H1 (cell line): ENCODE measurements at regions not wholly inside any gene's neighbourhood (a gene's known extent, or its start where the extent isn't known, plus 50 kb on each side); places are given as distances from the start of the nearest gene placed in this dataset.
A peak's percentile ranks its signal among the peaks of the same experiment; 100 is the strongest.

Experiments used
- CTCF ChIA-PET: fragments of 300-600 bp; sonication (Branson Sonifier 250); formaldehyde crosslinking; loops from one replicate; lab custom pipeline; 2021; ENCODE audit not compliant: partially characterized antibody; lab: Charles Lee
- POLR2A ChIA-PET: fragments of 300-600 bp; sonication (Branson Sonifier 250); formaldehyde crosslinking; loops from one replicate; lab custom pipeline; 2021; ENCODE audit warnings: inconsistent platforms; ENCODE audit not compliant: partially characterized antibody; lab: Charles Lee
- DNase-seq, 2 experiments: peaks; one replicate each; pipeline versions ENCODE4 v3.0.0 to v3.0.0-alpha.2; 2010 to 2022; ENCODE audit warnings: low spot score in 2 of 2, low read depth in 1 of 2, mixed read lengths in 1 of 2
- FAIRE-seq: peaks from 2 replicates; lab custom pipeline; 2011; peaks lifted over from hg19 to GRCh38; lab: Jason Lieb, UNC
- H2AFZ ChIP-seq: 2 replicates; pipeline ENCODE4 v1.8.1; 2012; ENCODE audit warnings: low read length, inconsistent platforms
- H2AK5ac ChIP-seq: 2 replicates; pipeline ENCODE4 v1.6.1; 2013; ENCODE audit warnings: low read depth, low read length
- H2BK120ac ChIP-seq: replicated peaks from 2 replicates; pipeline ENCODE3; 2013; ENCODE audit warnings: low read depth, low read length, inconsistent platforms
- H2BK12ac ChIP-seq: 2 replicates; pipeline ENCODE4 v1.6.1; 2013; ENCODE audit warnings: low read depth, low read length
- H2BK15ac ChIP-seq: 2 replicates; pipeline ENCODE4 v1.6.1; 2013; ENCODE audit warnings: low read length
- H2BK20ac ChIP-seq: 2 replicates; pipeline ENCODE4 v1.6.1; 2013; ENCODE audit warnings: low read length
- H2BK5ac ChIP-seq: 2 replicates; pipeline ENCODE4 v1.6.1; 2013; ENCODE audit warnings: low read depth, low read length
- H3K14ac ChIP-seq: 2 replicates; pipeline ENCODE4 v1.6.1; 2013; ENCODE audit warnings: inconsistent platforms; ENCODE audit not compliant: insufficient read length
- H3K18ac ChIP-seq: 2 replicates; pipeline ENCODE4 v1.6.1; 2013; ENCODE audit warnings: low read length; ENCODE audit errors: extremely low read depth
- H3K23ac ChIP-seq: 2 replicates; pipeline ENCODE4 v1.6.1; 2013; ENCODE audit warnings: inconsistent platforms; ENCODE audit not compliant: insufficient read length
- H3K23me2 ChIP-seq: 2 replicates; pipeline ENCODE4 v1.6.1; 2013; ENCODE audit warnings: low read depth, low read length
- H3K27ac ChIP-seq: 2 replicates; pipeline ENCODE4 v1.6.1; 2011; ENCODE audit warnings: low read depth, low read length, inconsistent platforms
- H3K27me3 ChIP-seq, 4 experiments: replicated peaks in 1 of 4; 1 replicate in 1 of 4; 2 replicates in 3 of 4; pipeline versions ENCODE4 v1.6.1 to v1.8.1; 2011 to 2013; ENCODE audit warnings: low read length in 3 of 4, mild to moderate bottlenecking in 3 of 4, inconsistent platforms in 2 of 4, mixed read lengths in 2 of 4, moderate library complexity in 1 of 4; ENCODE audit not compliant: control insufficient read depth in 3 of 4, insufficient read depth in 3 of 4; ENCODE audit errors: extremely low read depth in 1 of 4
- H3K36me3 ChIP-seq, 4 experiments: 2 replicates each; pipeline versions ENCODE4 v1.6.1 to v1.8.1; 2011 to 2013; ENCODE audit warnings: mild to moderate bottlenecking in 4 of 4, low read length in 3 of 4, moderate library complexity in 2 of 4, control low read depth in 1 of 4, inconsistent platforms in 1 of 4; ENCODE audit not compliant: insufficient read depth in 4 of 4, control insufficient read depth in 2 of 4
- H3K4ac ChIP-seq: replicated peaks from 2 replicates; pipeline ENCODE3; 2013; ENCODE audit warnings: low read length, low read depth, mixed read lengths, inconsistent platforms; ENCODE audit not compliant: insufficient read length
- H3K4me1 ChIP-seq, 4 experiments: replicated peaks in 1 of 4; 1 replicate in 1 of 4; 2 replicates in 3 of 4; pipeline versions ENCODE4 v1.6.1 to v1.8.1; 2011 to 2013; ENCODE audit warnings: low read length in 3 of 4, inconsistent platforms in 2 of 4, mixed read lengths in 1 of 4; ENCODE audit not compliant: insufficient read depth in 4 of 4, control insufficient read depth in 3 of 4
- H3K4me2 ChIP-seq, 2 experiments: 2 replicates each; pipeline versions ENCODE4 v1.6.1 to v1.8.1; 2011 to 2013; ENCODE audit warnings: low read depth in 2 of 2, low read length in 2 of 2, control low read depth in 1 of 2, inconsistent platforms in 1 of 2, mild to moderate bottlenecking in 1 of 2; ENCODE audit not compliant: insufficient read depth in 1 of 2
- H3K4me3 ChIP-seq, 4 experiments: fragments of 200-600, 300-600 bp in 1 of 4; sonication (generic), shearing (Covaris generic), sonication (Bioruptor Twin) in 1 of 4; 2 replicates each; pipeline versions ENCODE4 v1.5.1 to v1.8.1; 2011 to 2016; ENCODE audit warnings: low read length in 4 of 4, low read depth in 3 of 4, control low read depth in 2 of 4, inconsistent platforms in 2 of 4, mild to moderate bottlenecking in 2 of 4, mixed read lengths in 1 of 4, moderate library complexity in 1 of 4; ENCODE audit not compliant: insufficient read depth in 2 of 4; ENCODE audit errors: extremely low read depth in 1 of 4
- H3K56ac ChIP-seq: replicated peaks from 2 replicates; pipeline ENCODE3; 2013; ENCODE audit warnings: low read depth, mild to moderate bottlenecking, mixed read lengths, low read length, inconsistent platforms; ENCODE audit not compliant: insufficient read length
- H3K79me1 ChIP-seq: 2 replicates; pipeline ENCODE4 v1.6.1; 2013; ENCODE audit warnings: low read depth, low read length, control low read depth
- H3K79me2 ChIP-seq, 2 experiments: 2 replicates each; pipeline versions ENCODE4 v1.6.1 to v1.8.1; 2012 to 2013; ENCODE audit warnings: low read length in 2 of 2, mild to moderate bottlenecking in 2 of 2, inconsistent platforms in 1 of 2; ENCODE audit not compliant: insufficient read depth in 2 of 2, control insufficient read depth in 1 of 2
- H3K9ac ChIP-seq, 4 experiments: replicated peaks in 1 of 4; 1 replicate in 1 of 4; 2 replicates in 3 of 4; pipeline versions ENCODE4 v1.6.1 to v1.8.1; 2011 to 2013; ENCODE audit warnings: low read depth in 3 of 4, low read length in 3 of 4, control low read depth in 2 of 4, mild to moderate bottlenecking in 2 of 4, moderate library complexity in 2 of 4, inconsistent platforms in 1 of 4; ENCODE audit errors: extremely low read depth in 1 of 4
- H3K9me3 ChIP-seq, 2 experiments: 2 replicates each; pipeline versions ENCODE4 v1.6.1 to v1.8.1; 2012 to 2013; ENCODE audit warnings: mild to moderate bottlenecking in 2 of 2, moderate library complexity in 2 of 2, control low read depth in 1 of 2, inconsistent platforms in 1 of 2, low read depth in 1 of 2, low read length in 1 of 2, mixed read lengths in 1 of 2; ENCODE audit not compliant: insufficient read depth in 2 of 2
- H4K20me1 ChIP-seq, 2 experiments: replicated peaks in 1 of 2; 2 replicates each; pipeline versions ENCODE3 to v1.8.1; 2011 to 2013; ENCODE audit warnings: inconsistent platforms in 2 of 2, low read length in 2 of 2, mild to moderate bottlenecking in 1 of 2; ENCODE audit not compliant: insufficient read depth in 2 of 2, control insufficient read depth in 1 of 2
- H4K5ac ChIP-seq: 2 replicates; pipeline ENCODE4 v1.6.1; 2013; ENCODE audit warnings: low read length, low read depth, mixed read lengths, inconsistent platforms; ENCODE audit not compliant: insufficient read length
- H4K8ac ChIP-seq: 2 replicates; pipeline ENCODE4 v1.8.0; 2013; ENCODE audit warnings: mild to moderate bottlenecking, moderate library complexity, low read length, inconsistent platforms; ENCODE audit not compliant: insufficient read depth; ENCODE audit errors: extremely low read depth
- H4K91ac ChIP-seq: replicated peaks from 2 replicates; pipeline ENCODE3; 2013; ENCODE audit warnings: low read length, mixed read lengths, inconsistent platforms; ENCODE audit not compliant: insufficient read length
- CTCF ChIP-seq, 3 experiments: IDR thresholded peaks; 1 replicate in 2 of 3; 2 replicates in 1 of 3; pipeline versions ENCODE4 v1.5.1 to v1.6.1; 2011; ENCODE audit warnings: low read length in 3 of 3, mild to moderate bottlenecking in 3 of 3, inconsistent platforms in 2 of 3, low read depth in 1 of 3, moderate library complexity in 1 of 3; ENCODE audit not compliant: insufficient read depth in 1 of 3; ENCODE audit errors: control extremely low read depth in 1 of 3
- POLR2AphosphoS5 ChIP-seq: IDR thresholded peaks from 2 replicates; pipeline ENCODE4 v1.6.1; 2011; ENCODE audit warnings: low read depth, low read length
- RAD21 ChIP-seq, 2 experiments: IDR thresholded peaks in 1 of 2; conservative IDR thresholded peaks in 1 of 2; 2 replicates each; pipeline ENCODE4 v1.6.1; 2011; ENCODE audit warnings: low read depth in 2 of 2, low read length in 2 of 2, improper control_type of control experiment in 1 of 2, inconsistent platforms in 1 of 2, mild to moderate bottlenecking in 1 of 2, moderate library complexity in 1 of 2
- TEAD4 ChIP-seq: IDR thresholded peaks from 2 replicates; pipeline ENCODE4 v1.6.1; 2012; ENCODE audit warnings: low read depth, low read length, inconsistent platforms, mixed read lengths
- WGBS, 2 experiments: shearing (Covaris generic) in 1 of 2; methylation state at CpG; one replicate each; pipeline versions ENCODE4 v1.1.6 to v1.1.7; 2013 to 2015; ENCODE audit warnings: low lambda C conversion rate in 2 of 2, mixed read lengths in 2 of 2, inconsistent platforms in 1 of 2, low coverage in 1 of 2, missing lambda C conversion rate in 1 of 2; ENCODE audit not compliant: insufficient replicate concordance in 2 of 2, insufficient coverage in 1 of 2, insufficient read length in 1 of 2; ENCODE audit errors: extremely low coverage in 1 of 2, missing lambda C conversion rate in 1 of 2; 5-methylcytosine and 5-hydroxymethylcytosine counted together

GRCh38 chr22:48893288-48894063 is 934.2 kb downstream of the BRD1 start:
- Histone ChIP-seq H2BK120ac (no peak overlapping the region), H3K56ac (no peak overlapping the region), H3K9me3 (peaks cover 0 to 3% of the 10 kb centered on the region in 2 experiments; a peak in 1 of 4 replicates), H4K20me1 (no peaks in the 10 kb centered on the region), H3K4me1 (no peaks in the 10 kb centered on the region), H2AFZ (no peak overlapping the region), H4K5ac (no peak overlapping the region), H2BK15ac (peak overlapping the region; percentile 72; the same call in 1 of the 2 replicates), H3K4me2 (no peak overlapping the region), H3K23me2 (no peaks in the 10 kb centered on the region), H3K18ac (peak overlapping the region; percentile 43; the same call in 1 of the 2 replicates), H2AK5ac (no peak overlapping the region), H2BK12ac (no peak overlapping the region), H3K4me3 (no peak overlapping the region), H4K8ac (no peak overlapping the region), H3K27me3 (peaks cover 0 to 4% (median 2%) of the 10 kb centered on the region in 4 experiments; a peak in 3 of 7 replicates), H3K23ac (no peak overlapping the region), H2BK5ac (no peak overlapping the region), H3K14ac (no peak overlapping the region), H3K27ac (no peak overlapping the region), H3K36me3 (no peaks in the 10 kb centered on the region), H3K79me1 (no peaks in the 10 kb centered on the region), H4K91ac (no peak overlapping the region), H3K4ac (no peak overlapping the region), H2BK20ac (no peak overlapping the region), H3K9ac (no peak overlapping the region), H3K79me2 (no peaks in the 10 kb centered on the region)
- peak in 1 of 2 experiments; percentile 19; a peak in 1 of 4 replicates for TF ChIP-seq RAD21 (IDR thresholded peaks at IDR 0.05 in 1 of 2, conservative IDR thresholded peaks at IDR 0.05 in 1 of 2; ENCODE audit: low read depth in 2 of 2, low read length in 2 of 2)
- TF ChIP-seq CTCF (IDR thresholded peaks at IDR 0.05; ENCODE audit: control extremely low read depth in 1 of 3, insufficient read depth in 1 of 3, low read depth in 1 of 3, low read length in 3 of 3) = peak in 2 of 3 experiments; percentile 9 to 17; a peak in 2 of 4 replicates
- no peak for TF ChIP-seq POLR2AphosphoS5
- no peak for TF ChIP-seq TEAD4
- CTCF ChIA-PET = interaction anchor here (1.0 to 2.0 kb wide), 10 partner anchors 13 to 146 kb away, joined by 3 to 8 read pairs (median 4); no protein-coding TSS in a partner anchor
- DNase-seq (no peak), FAIRE-seq (no peak)
- POLR2A ChIA-PET = no interaction called here
- 89% methylated on average over 16 of the region's 16 CpGs; no CpG with 5 or more reads in 1 of the 2 experiments for WGBS, 2 experiments
